ENCODE measurements at regions not wholly inside any gene's neighbourhood (a gene's known extent, or its start where the extent isn't known, plus 50 kb on each side); places are given as distances from the start of the nearest gene placed in this dataset.
"Not testable (repeated sequence)": the region's sequence is repeated elsewhere in the genome, so short reads cannot be mapped to it uniquely, and the experiment has no call there.

- no peak for DNase-seq (ENCODE audit: low read depth)
Observed at GRCh38 chr10:6871128-6871527, 291.1 kb upstream of the PRKCQ start.

- no peak for DNase-seq (ENCODE audit: low read depth)
Observed at GRCh38 chr10:6868036-6868725, 288.1 kb upstream of the PRKCQ start.

GRCh38 chr10:6866757-6867156 is 286.7 kb upstream of the PRKCQ start:
- DNase-seq (ENCODE audit: low read depth) = no peak

- no peak for DNase-seq (ENCODE audit: low read depth)
Observed at GRCh38 chr10:6864142-6864541, 284.1 kb upstream of the PRKCQ start.

- no peak for DNase-seq (ENCODE audit: low read depth)
Observed at GRCh38 chr10:6863381-6863780, 283.3 kb upstream of the PRKCQ start.

GRCh38 chr10:6850452-6850851 is 270.4 kb upstream of the PRKCQ start:
- DNase-seq (ENCODE audit: low read depth) = no peak

- DNase-seq (ENCODE audit: low read depth) = no peak
Observed at GRCh38 chr10:6847561-6847960, 267.5 kb upstream of the PRKCQ start.

GRCh38 chr10:6843894-6844650 is 264.0 kb upstream of the PRKCQ start:
- no peak for DNase-seq (ENCODE audit: low read depth)

- no peak for DNase-seq (ENCODE audit: low read depth)
Observed at GRCh38 chr10:6843481-6843881, 263.4 kb upstream of the PRKCQ start.

GRCh38 chr10:6842722-6843121 is 262.6 kb upstream of the PRKCQ start:
- DNase-seq (ENCODE audit: low read depth) = no peak

- DNase-seq (ENCODE audit: low read depth) = no peak
Observed at GRCh38 chr10:6841761-6842160, 261.7 kb upstream of the PRKCQ start.

GRCh38 chr10:6840766-6841165 is 260.7 kb upstream of the PRKCQ start:
- DNase-seq (ENCODE audit: low read depth) = peak; percentile 1

GRCh38 chr10:6840201-6840691 is 260.2 kb upstream of the PRKCQ start:
- no peak for DNase-seq (ENCODE audit: low read depth)

- DNase-seq (ENCODE audit: low read depth) = no peak
Observed at GRCh38 chr10:6838118-6838517, 258.0 kb upstream of the PRKCQ start.

GRCh38 chr10:6833458-6834011 is 253.5 kb upstream of the PRKCQ start:
- DNase-seq (ENCODE audit: low read depth) = no peak

GRCh38 chr10:6830981-6831380 is 250.9 kb upstream of the PRKCQ start:
- DNase-seq (ENCODE audit: low read depth) = not testable (repeated sequence)

GRCh38 chr10:6824793-6825192 is 244.7 kb upstream of the PRKCQ start:
- DNase-seq (ENCODE audit: low read depth) = not testable (repeated sequence)

GRCh38 chr10:6823770-6824169 is 243.7 kb upstream of the PRKCQ start:
- no peak for DNase-seq (ENCODE audit: low read depth)

- no peak for DNase-seq (ENCODE audit: low read depth)
Observed at GRCh38 chr10:6819301-6819700, 239.2 kb upstream of the PRKCQ start.

GRCh38 chr10:6817770-6818169 is 237.7 kb upstream of the PRKCQ start:
- no peak for DNase-seq (ENCODE audit: low read depth)

- DNase-seq (ENCODE audit: low read depth) = no peak
Observed at GRCh38 chr10:6815346-6815745, 235.3 kb upstream of the PRKCQ start.

- no peak for DNase-seq (ENCODE audit: low read depth)
Observed at GRCh38 chr10:6813856-6814255, 233.8 kb upstream of the PRKCQ start.

- DNase-seq (ENCODE audit: low read depth) = no peak
Observed at GRCh38 chr10:6813306-6813705, 233.2 kb upstream of the PRKCQ start.
